Esophagus (tissue), 2 donors: ENCODE measurements at regions not wholly inside any gene's neighbourhood (a gene's known extent, or its start where the extent isn't known, plus 50 kb on each side); places are given as distances from the start of the nearest gene placed in this dataset.

Source experiments
- H3K27ac ChIP-seq, 2 donors: one replicate each; pipeline ENCODE4 v1.5.1; 2013; ENCODE audit warnings: low read depth in 2 of 2, mild to moderate bottlenecking in 2 of 2, inconsistent platforms in 1 of 2, low read length in 1 of 2, moderate library complexity in 1 of 2
- H3K27me3 ChIP-seq, 2 donors: one replicate each; pipeline ENCODE4 v1.6.1; 2013; ENCODE audit warnings: low read length in 2 of 2, control low read depth in 1 of 2, mild to moderate bottlenecking in 1 of 2; ENCODE audit not compliant: insufficient read depth in 2 of 2, control insufficient read depth in 1 of 2
- H3K36me3 ChIP-seq, 2 donors: one replicate each; pipeline ENCODE4 v1.6.1; 2013; ENCODE audit warnings: low read length in 1 of 2; ENCODE audit not compliant: control insufficient read depth in 2 of 2, insufficient read depth in 2 of 2
- H3K4me1 ChIP-seq, 2 donors: one replicate each; pipeline ENCODE4 v1.6.1; 2013; ENCODE audit warnings: low read length in 1 of 2; ENCODE audit not compliant: control insufficient read depth in 2 of 2, insufficient read depth in 2 of 2
- H3K4me3 ChIP-seq, 2 donors: one replicate each; pipeline ENCODE4 v1.5.1; 2013; ENCODE audit warnings: low read length in 2 of 2, mild to moderate bottlenecking in 2 of 2, low read depth in 1 of 2, moderate library complexity in 1 of 2
- H3K9me3 ChIP-seq, 2 donors: one replicate each; pipeline ENCODE4 v1.6.1; 2013; ENCODE audit warnings: mild to moderate bottlenecking in 2 of 2, low read depth in 1 of 2, low read length in 1 of 2, moderate library complexity in 1 of 2; ENCODE audit not compliant: control insufficient read depth in 2 of 2, insufficient read depth in 1 of 2
- WGBS, 2 donors: extraction: QIAGEN DNeasy Blood & Tissue Kit; methylation state at CpG; one replicate each; pipeline ENCODE4 v1.1.7; 2013; 5-methylcytosine and 5-hydroxymethylcytosine counted together
- donor health status: healthy with polysubstance abuse.
- donor health status: Bipolar disorder and iron deficiency.

DNA sequence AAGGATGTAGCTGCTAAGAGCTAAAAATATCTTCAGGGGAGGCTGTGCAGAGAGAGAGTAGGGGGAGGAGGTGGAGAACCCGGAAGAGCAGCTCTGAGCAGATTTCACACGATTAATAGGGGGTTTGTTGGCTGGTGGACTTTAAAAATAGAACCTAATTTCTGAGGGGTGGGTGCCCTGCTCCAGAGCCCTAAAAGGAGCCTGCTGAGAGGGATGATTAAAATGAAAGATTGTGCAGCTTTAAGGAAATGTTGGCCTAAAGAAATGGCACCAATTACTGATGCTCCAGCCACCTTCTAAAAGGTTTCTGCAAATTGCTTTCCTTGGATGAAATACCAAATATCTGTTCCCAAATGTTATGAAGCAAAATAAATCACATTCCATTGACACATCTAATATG lies 202.8 kb upstream of the BTBD3 start:
- no peaks in the 10 kb centered on the region for H3K27me3 ChIP-seq
- 38 to 51% methylated on average over 2 of the region's 2 CpGs for WGBS, 2 donors

DNA sequence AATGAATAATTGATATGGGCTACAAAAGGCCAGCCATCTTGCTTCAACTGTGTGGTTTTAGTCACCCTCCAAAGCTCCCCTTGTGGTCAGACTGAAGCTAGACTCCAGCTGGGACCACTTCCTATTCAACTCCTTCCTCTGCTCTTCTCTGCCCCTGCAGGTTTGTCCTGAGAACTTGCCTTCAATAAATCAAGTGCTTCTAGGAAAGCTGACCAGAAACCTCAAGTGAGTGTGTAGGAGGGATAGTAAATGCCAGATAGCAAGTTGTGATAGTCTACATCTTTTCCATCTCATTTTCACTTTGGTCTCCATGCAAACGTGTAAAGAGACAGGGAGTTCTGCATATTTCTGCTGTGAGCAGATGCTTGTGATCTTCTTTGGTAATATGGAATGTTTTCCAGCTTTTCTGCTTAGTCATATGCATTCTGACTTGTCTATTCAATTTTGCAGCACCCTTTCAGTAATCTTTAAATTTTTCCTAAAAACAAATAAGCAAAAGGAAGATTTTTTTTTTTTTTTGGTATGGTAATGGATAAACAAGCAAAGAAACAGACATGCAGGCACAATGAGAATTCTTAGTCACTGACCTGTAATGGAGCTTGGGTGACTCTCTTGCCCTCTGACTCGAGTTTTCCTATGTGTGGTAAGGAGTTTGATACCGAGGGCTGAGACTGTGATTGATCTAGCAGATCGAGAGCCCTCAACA lies 201.3 kb upstream of the BTBD3 start:
- Histone ChIP-seq H3K27me3 (no peaks in the 10 kb centered on the region), H3K4me3 (no peak overlapping the region), H3K36me3 (no peaks in the 10 kb centered on the region), H3K27ac (no peak overlapping the region), H3K9me3 (no peaks in the 10 kb centered on the region), H3K4me1 (no peaks in the 10 kb centered on the region)
- WGBS, 2 donors, result 50 to 54% methylated on average over 4 of the region's 4 CpGs

More for the DNA sequence above, 202.8 kb upstream of the BTBD3 start:
- no peaks in the 10 kb centered on the region for H3K36me3 ChIP-seq
- H3K4me1 ChIP-seq, result no peaks in the 10 kb centered on the region
- no peaks in the 10 kb centered on the region for H3K9me3 ChIP-seq
- no peak overlapping the region for H3K27ac ChIP-seq
- H3K4me3 ChIP-seq, result no peak overlapping the region

DNA sequence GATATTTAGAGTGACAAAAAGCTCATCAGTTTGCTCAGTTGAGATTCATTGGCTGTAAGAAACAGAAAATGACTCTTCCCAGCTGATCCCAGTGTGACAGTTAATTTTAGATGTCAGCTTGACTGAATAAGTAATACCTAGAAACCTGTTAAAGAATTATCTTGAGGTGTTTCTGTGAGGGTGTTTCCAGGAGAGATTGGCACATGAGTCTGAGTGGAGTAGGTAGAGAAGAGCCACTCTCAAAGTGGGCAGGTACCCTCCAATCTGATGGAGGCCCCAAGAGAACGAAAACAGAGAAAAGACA lies 200.8 kb upstream of the BTBD3 start:
- no peaks in the 10 kb centered on the region for H3K9me3 ChIP-seq
- no peaks in the 10 kb centered on the region for H3K36me3 ChIP-seq
- H3K27ac ChIP-seq, result no peak overlapping the region
- H3K4me1 ChIP-seq, result no peaks in the 10 kb centered on the region
- WGBS, 2 donors, result 87 to 90% methylated on average over 1 of the region's 1 CpG
- H3K4me3 ChIP-seq, result no peak overlapping the region
- no peaks in the 10 kb centered on the region for H3K27me3 ChIP-seq

DNA sequence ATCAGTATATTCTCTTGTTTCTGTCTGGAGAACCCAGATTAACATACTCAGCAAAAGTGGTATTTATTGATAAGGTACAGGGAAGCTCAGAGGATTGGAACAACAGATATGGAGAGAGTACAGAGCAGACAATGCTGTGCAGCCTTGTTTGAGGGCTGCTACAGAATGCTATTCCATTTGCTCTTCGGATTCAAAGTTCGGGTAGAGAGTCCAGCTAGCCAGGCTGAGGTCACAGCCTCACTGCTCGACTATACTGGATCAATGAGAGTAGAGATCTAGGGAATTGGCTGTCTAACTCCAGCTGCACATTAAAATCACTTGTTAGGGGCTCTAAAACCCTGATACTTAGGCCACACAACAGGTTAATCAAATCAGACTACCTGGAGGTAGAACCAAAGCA lies 200.1 kb upstream of the BTBD3 start:
- Histone ChIP-seq H3K4me3 (no peak overlapping the region), H3K9me3 (no peaks in the 10 kb centered on the region), H3K4me1 (no peaks in the 10 kb centered on the region), H3K27me3 (no peaks in the 10 kb centered on the region), H3K36me3 (no peaks in the 10 kb centered on the region), H3K27ac (no peak overlapping the region)
- 76 to 82% methylated on average over 3 of the region's 3 CpGs for WGBS, 2 donors

DNA sequence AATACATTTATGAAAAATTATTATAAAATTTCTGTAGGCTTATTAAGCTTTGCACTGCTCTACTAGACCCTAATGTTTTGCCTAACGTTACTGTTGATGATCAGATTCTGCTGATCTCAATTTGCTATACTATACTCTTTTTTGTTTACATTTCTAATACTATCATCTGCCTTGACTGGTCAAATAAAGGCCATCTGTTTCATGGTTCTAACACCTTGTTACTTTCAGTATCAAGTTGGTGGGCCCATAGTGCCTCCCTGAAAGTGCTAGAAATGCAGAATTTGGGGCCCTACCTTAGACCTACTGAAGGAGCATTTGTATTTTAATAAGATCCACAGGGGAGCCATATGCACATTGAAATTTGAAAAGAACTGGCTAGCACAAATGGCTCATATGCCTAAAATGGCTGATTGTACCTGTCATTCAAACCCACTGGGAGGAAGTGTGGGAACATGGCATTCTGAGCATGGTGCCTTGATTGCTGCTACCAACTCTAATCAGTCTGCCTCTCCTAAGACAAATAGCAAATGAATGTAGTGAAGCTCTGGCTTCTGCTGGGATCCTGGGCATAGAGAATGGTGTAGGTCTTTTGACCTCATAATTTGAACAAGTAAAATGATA lies 199.1 kb upstream of the BTBD3 start:
- H3K27ac ChIP-seq, result no peak overlapping the region
- WGBS, 2 donors, result 81 to 82% methylated on average over 1 of the region's 1 CpG
- no peak overlapping the region for H3K4me3 ChIP-seq

DNA sequence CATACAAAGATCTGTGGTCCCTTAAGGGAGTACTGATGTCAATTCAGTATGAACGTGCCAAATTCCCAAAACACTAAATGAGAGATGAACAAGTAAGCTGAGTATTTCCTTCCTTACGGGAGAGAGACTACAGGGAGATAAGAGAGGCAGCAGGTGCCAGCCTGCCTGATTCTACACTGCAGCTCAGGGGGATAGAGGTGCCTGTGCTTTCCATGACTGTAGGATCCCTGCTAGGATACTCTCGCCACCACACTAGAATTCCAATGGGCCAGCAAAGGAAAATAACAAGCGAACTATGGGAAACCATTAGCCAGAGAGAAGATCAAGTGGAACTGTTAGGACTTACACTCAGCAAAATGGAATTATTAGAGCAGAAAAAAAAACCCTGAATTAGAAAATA lies 198.5 kb upstream of the BTBD3 start:
- Histone ChIP-seq H3K4me3 (no peak overlapping the region), H3K4me1 (no peaks in the 10 kb centered on the region), H3K27me3 (no peaks in the 10 kb centered on the region), H3K27ac (no peak overlapping the region), H3K9me3 (no peaks in the 10 kb centered on the region), H3K36me3 (no peaks in the 10 kb centered on the region)
- 61 to 65% methylated on average over 4 of the region's 4 CpGs for WGBS, 2 donors

More for the DNA sequence above, 199.1 kb upstream of the BTBD3 start:
- Histone ChIP-seq H3K27me3 (no peaks in the 10 kb centered on the region), H3K4me1 (no peaks in the 10 kb centered on the region), H3K9me3 (no peaks in the 10 kb centered on the region), H3K36me3 (no peaks in the 10 kb centered on the region)

DNA sequence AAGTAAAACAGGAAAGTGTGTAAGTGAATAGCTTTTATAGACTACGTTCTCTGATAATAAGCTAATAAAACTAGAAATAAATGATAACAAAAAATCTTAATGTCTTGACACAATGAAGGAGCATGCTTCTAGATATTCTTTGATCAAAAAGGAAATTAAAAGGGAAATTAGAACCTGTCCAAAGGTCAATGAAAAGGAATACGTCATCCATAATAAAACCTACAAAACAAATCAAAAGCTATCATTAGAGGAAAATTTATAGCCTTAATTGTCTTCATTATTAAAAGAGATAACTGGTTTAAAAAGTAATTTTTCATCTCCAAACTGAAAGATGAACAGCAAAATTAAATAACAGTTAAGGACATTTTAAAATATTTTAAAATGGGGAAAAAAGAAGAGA lies 196.3 kb upstream of the BTBD3 start:
- no peaks in the 10 kb centered on the region for H3K27me3 ChIP-seq
- H3K27ac ChIP-seq, result no peak overlapping the region
- 84 to 90% methylated on average over 2 of the region's 2 CpGs for WGBS, 2 donors

DNA sequence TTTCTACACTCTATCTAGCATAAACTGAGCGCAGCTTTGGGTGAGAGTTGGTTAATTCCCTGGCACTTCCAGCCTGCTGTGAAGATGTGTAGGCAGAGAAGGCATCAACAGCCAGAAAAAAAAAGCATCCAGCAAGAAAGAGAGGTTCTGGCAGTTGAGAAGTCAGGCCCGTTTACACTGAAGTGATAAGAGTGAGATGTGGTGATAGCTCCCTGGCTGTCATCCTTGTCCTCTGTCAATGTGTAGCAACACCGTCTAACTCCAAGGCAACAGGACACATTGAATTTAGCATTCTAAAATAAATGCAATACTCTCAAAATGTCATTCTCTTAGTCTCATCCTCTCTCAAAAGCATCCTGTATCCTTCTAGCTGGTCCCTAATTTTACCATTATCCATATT lies 193.6 kb upstream of the BTBD3 start:
- Histone ChIP-seq H3K9me3 (peaks cover 0 to 4% of the 10 kb centered on the region in 2 donors), H3K36me3 (no peaks in the 10 kb centered on the region), H3K27ac (no peak overlapping the region), H3K4me3 (no peak overlapping the region), H3K27me3 (no peaks in the 10 kb centered on the region), H3K4me1 (no peaks in the 10 kb centered on the region)
- 66 to 75% methylated on average over 3 of the region's 3 CpGs for WGBS, 2 donors

More for the DNA sequence above, 196.3 kb upstream of the BTBD3 start:
- no peak overlapping the region for H3K4me3 ChIP-seq
- no peaks in the 10 kb centered on the region for H3K4me1 ChIP-seq
- no peaks in the 10 kb centered on the region for H3K9me3 ChIP-seq
- no peaks in the 10 kb centered on the region for H3K36me3 ChIP-seq

DNA sequence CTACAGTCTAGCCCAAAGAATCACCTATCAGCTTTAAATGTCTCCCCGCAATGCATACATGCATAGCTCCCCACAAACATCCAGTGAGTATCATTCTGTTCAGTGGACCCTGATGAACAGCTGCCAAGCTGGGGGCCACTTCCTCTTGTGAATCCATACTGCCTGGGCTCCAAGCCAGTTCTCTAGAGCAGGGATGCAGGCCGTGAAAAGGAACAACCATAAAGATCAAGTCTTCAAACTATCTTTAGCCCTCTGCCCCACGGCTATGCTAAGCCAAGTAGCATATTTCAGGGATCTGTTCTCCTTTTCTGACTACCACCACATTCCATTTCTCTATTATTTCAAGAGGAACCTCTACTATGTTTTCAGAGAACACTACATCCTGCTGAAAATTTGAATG lies 191.7 kb upstream of the BTBD3 start:
- H3K27ac ChIP-seq, result no peak overlapping the region
- no peaks in the 10 kb centered on the region for H3K36me3 ChIP-seq
- no peaks in the 10 kb centered on the region for H3K4me1 ChIP-seq
- peaks cover 0 to 4% of the 10 kb centered on the region in 2 donors for H3K9me3 ChIP-seq
- H3K4me3 ChIP-seq, result no peak overlapping the region
- 55 to 59% methylated on average over 3 of the region's 3 CpGs for WGBS, 2 donors
- H3K27me3 ChIP-seq, result no peaks in the 10 kb centered on the region

DNA sequence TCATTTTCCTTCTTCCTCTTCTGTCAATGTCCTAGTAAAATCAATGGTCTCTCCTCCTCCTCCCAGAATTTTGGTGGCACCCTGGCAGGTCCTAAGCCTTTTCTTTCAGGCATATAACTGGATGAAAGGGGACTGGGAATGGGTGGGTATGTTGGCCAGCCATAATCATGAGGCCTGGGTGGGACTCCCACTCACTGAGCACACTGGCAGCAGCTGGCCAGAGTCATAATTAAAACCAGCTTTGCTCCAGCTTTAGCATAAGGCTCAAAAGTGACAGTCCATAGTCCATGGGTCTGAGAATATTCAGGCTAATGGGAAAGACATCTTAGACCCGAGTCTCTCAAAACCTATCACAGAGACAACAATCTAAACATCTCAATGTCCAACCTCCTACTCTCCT lies 190.0 kb upstream of the BTBD3 start:
- no peak overlapping the region for H3K27ac ChIP-seq
- H3K27me3 ChIP-seq, result no peaks in the 10 kb centered on the region
- no peaks in the 10 kb centered on the region for H3K4me1 ChIP-seq
- H3K36me3 ChIP-seq, result no peaks in the 10 kb centered on the region
- 83 to 92% methylated on average over 1 of the region's 1 CpG for WGBS, 2 donors
- peaks cover 0 to 4% of the 10 kb centered on the region in 2 donors for H3K9me3 ChIP-seq
- no peak overlapping the region for H3K4me3 ChIP-seq
